BLaER1 treated with 17β-estradiol and CSF1 and Interleukin-3, amounts not matched to agents 10 nM and 100 nM (cell line): ENCODE measurements at regions not wholly inside any gene's neighbourhood (a gene's known extent, or its start where the extent isn't known, plus 50 kb on each side); places are given as distances from the start of the nearest gene placed in this dataset.
A peak's percentile ranks its signal among the peaks of the same experiment; 100 is the strongest.
"Not testable (repeated sequence)": the region's sequence is repeated elsewhere in the genome, so short reads cannot be mapped to it uniquely, and the experiment has no call there.

Source experiments
- H3K27ac ChIP-seq, 11 experiments: shearing (Covaris generic); formaldehyde crosslinking; 2 replicates each; pipeline ENCODE4 v1.8.1; 2022
- H3K27me3 ChIP-seq, 11 experiments: shearing (Covaris generic); formaldehyde crosslinking; 2 replicates each; pipeline ENCODE4 v1.8.1; 2022
- H3K36me3 ChIP-seq, 11 experiments: shearing (Covaris generic); formaldehyde crosslinking; 2 replicates each; pipeline ENCODE4 v1.8.1; 2022
- H3K4me1 ChIP-seq, 10 experiments: shearing (Covaris generic); formaldehyde crosslinking; 2 replicates each; pipeline ENCODE4 v1.8.1; 2022
- H3K4me2 ChIP-seq, 11 experiments: shearing (Covaris generic); formaldehyde crosslinking; 2 replicates each; pipeline ENCODE4 v1.8.1; 2022
- H3K4me3 ChIP-seq, 10 experiments: shearing (Covaris generic); formaldehyde crosslinking; 2 replicates each; pipeline ENCODE4 v1.8.1; 2022
- H3K9ac ChIP-seq, 11 experiments: shearing (Covaris generic); formaldehyde crosslinking; 2 replicates each; pipeline ENCODE4 v1.8.1; 2022
- H3K9me3 ChIP-seq, 11 experiments: shearing (Covaris generic); formaldehyde crosslinking; replicated peaks in 1 of 11; 2 replicates each; pipeline ENCODE4 v1.8.1; 2022
- H4K20me1 ChIP-seq, 11 experiments: shearing (Covaris generic); formaldehyde crosslinking; 2 replicates each; pipeline ENCODE4 v1.8.1; 2022
- Cebpa-rat ChIP-seq, 11 experiments: shearing (Covaris generic); IDR thresholded peaks; 2 replicates each; pipeline ENCODE4 v1.8.1; 2022

- H3K27me3 ChIP-seq, result no peaks in the 10 kb centered on the region
- no peaks in the 10 kb centered on the region for H3K36me3 ChIP-seq
- H3K4me2 ChIP-seq, result no peak overlapping the region
- no peak overlapping the region for H3K9ac ChIP-seq
- H4K20me1 ChIP-seq, result no peaks in the 10 kb centered on the region
- no peak for TF ChIP-seq Cebpa-rat (IDR thresholded peaks at IDR 0.05)
- peaks cover 32 to 57% (median 41%) of the 10 kb centered on the region in 11 experiments for H3K9me3 ChIP-seq
- peaks cover 0 to 6% (median 0%) of the 10 kb centered on the region in 10 experiments; a peak in 2 of 20 replicates for H3K4me1 ChIP-seq
- no peak overlapping the region for H3K27ac ChIP-seq
- H3K4me3 ChIP-seq, result no peak overlapping the region
Measured at GRCh38 chr6:27605401-27606342, 132.8 kb upstream of the ZNF184 start.

GRCh38 chr6:27604986-27605385 is 132.1 kb upstream of the ZNF184 start:
- Histone ChIP-seq H3K4me2 (no peak overlapping the region), H3K9ac (no peak overlapping the region)

DNA sequence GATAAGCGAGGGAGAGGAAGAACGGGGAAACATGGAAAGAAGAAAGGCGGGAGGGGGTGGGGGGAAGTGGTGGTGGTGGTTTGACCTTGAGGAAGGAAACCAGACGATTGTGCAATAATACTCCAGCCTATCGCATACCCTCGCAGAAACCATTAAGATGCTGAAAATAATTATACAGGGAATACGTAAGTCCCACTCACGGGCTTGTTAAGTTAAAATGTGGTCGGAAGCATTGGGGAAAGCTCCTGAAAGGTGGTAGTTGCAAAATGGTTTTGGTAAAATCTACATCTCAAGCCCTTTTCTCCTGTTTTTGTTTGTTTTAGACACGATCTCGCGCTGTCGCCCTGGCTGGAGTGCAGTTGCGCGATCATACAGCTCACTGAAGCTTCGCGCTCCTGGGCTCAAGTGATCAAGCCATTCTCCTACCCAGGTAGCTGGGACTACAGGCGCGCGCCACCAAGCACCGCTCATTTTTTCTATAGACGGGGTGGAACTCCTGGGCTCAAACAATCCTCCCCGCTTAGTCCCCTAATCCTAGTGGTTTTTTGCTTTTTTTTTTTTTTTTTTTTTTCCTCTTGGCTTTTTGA is 128.9 kb upstream of the ZNF184 start:
- no peak overlapping the region for H3K27ac ChIP-seq
- H3K9ac ChIP-seq, result no peak overlapping the region
- H3K4me1 ChIP-seq, result peaks cover 0 to 6% (median 0%) of the 10 kb centered on the region in 10 experiments; a peak in 2 of 20 replicates
- H3K4me2 ChIP-seq, result peak overlapping the region in 3 of 11 experiments; percentile 2 to 16 (median 4); a peak in 3 of 22 replicates
- H3K27me3 ChIP-seq, result no peaks in the 10 kb centered on the region
- H3K4me3 ChIP-seq, result no peak overlapping the region; a peak in 1 of 20 replicates
- H3K36me3 ChIP-seq, result no peaks in the 10 kb centered on the region
- H4K20me1 ChIP-seq, result no peaks in the 10 kb centered on the region
- peak in 8 of 11 experiments; percentile 20 to 69 (median 42); a peak in 8 of 22 replicates for TF ChIP-seq Cebpa-rat (IDR thresholded peaks at IDR 0.05)
- H3K9me3 ChIP-seq, result peaks cover 32 to 62% (median 41%) of the 10 kb centered on the region in 11 experiments

More at GRCh38 chr6:27604986-27605385, 132.1 kb upstream of the ZNF184 start:
- Histone ChIP-seq H3K9me3 (peaks cover 32 to 63% (median 41%) of the 10 kb centered on the region in 11 experiments), H3K27ac (no peak overlapping the region), H3K4me3 (no peak overlapping the region), H4K20me1 (no peaks in the 10 kb centered on the region), H3K4me1 (peaks cover 0 to 6% (median 0%) of the 10 kb centered on the region in 10 experiments; a peak in 2 of 20 replicates), H3K36me3 (no peaks in the 10 kb centered on the region), H3K27me3 (no peaks in the 10 kb centered on the region)
- no peak for TF ChIP-seq Cebpa-rat (IDR thresholded peaks at IDR 0.05)

DNA sequence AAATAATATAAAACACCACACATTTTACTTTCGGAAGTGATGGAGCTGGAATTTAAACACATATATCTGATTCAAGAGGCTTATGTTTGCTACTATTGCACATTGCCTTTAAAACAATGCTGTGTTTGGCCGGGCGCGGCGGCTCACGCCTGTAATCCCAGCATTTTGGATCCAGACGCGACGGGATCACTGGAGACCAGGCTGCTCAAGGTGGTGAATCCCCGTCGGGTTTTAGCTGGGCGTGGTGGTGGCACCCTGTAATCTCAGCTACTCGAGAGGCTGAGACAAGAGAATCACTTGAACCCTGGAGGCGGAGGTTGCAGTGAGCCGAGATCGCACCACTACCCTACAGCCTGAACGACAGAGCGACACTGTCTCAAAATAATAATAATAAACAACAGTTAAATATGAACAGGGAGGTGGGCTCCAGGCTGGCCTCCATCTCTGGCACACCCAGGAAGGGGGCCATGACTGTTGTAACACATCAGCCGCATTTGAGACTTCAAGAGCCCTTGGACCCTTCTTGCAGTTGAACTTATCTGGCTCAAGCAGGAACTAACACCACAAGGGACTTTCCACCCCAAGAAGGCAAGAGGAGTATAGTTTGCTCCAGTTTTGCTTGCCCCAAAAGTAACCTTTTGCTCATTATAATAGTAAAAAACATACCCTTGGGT is 127.1 kb upstream of the ZNF184 start:
- H3K9ac ChIP-seq, result no peak overlapping the region
- H3K4me3 ChIP-seq, result no peak overlapping the region
- TF ChIP-seq Cebpa-rat (IDR thresholded peaks at IDR 0.05), result no peak
- no peak overlapping the region for H3K4me2 ChIP-seq
- no peaks in the 10 kb centered on the region for H3K36me3 ChIP-seq
- no peaks in the 10 kb centered on the region for H4K20me1 ChIP-seq
- no peaks in the 10 kb centered on the region for H3K27me3 ChIP-seq
- H3K27ac ChIP-seq, result no peak overlapping the region
- peaks cover 0 to 6% (median 0%) of the 10 kb centered on the region in 10 experiments; a peak in 2 of 20 replicates for H3K4me1 ChIP-seq
- H3K9me3 ChIP-seq, result peaks cover 21 to 45% (median 27%) of the 10 kb centered on the region in 11 experiments

DNA sequence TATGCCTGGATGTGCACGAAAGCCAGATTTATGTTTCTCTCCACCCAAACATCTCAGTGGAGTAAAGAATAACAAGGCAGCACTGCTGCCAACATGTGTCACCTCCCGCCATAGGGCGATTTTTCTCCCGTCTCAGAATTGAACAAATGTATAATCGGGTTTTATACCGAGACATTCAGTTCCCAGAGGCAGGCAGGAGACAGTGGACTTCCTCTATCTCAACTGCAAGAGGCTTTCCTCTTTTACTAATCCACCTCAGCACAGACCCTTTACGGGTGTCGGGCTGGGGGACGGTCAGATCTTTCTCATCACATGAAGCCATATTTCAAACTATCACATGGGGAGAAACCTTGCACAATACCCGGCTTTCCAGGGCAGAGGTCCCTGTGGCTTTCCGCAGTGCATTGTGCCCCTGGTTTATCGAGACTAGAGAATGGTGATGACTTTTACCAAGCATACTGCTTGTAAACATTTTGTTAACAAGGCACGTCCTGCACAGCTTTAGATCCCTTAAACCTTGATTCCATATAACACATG is 124.2 kb upstream of the ZNF184 start:
- H3K27ac ChIP-seq, H3K4me2 ChIP-seq, H3K4me3 ChIP-seq, H3K4me1 ChIP-seq, H4K20me1 ChIP-seq, H3K9ac ChIP-seq, H3K36me3 ChIP-seq: not testable (repeated sequence)
- peaks cover 5 to 29% (median 13%) of the 10 kb centered on the region in 11 experiments for H3K9me3 ChIP-seq
- H3K27me3 ChIP-seq, result peaks cover 6 to 23% (median 16%) of the 10 kb centered on the region in 11 experiments; a peak in 18 of 22 replicates

GRCh38 chr6:27593861-27594260 is 121.0 kb upstream of the ZNF184 start:
- no peak overlapping the region for H3K4me2 ChIP-seq
- H3K4me3 ChIP-seq, result no peak overlapping the region
- no peak overlapping the region for H3K27ac ChIP-seq
- no peak for TF ChIP-seq Cebpa-rat (IDR thresholded peaks at IDR 0.05)
- no peaks in the 10 kb centered on the region for H4K20me1 ChIP-seq
- H3K27me3 ChIP-seq, result peaks cover 6 to 30% (median 23%) of the 10 kb centered on the region in 11 experiments; a peak in 19 of 22 replicates
- H3K9ac ChIP-seq, result no peak overlapping the region
- no peaks in the 10 kb centered on the region for H3K4me1 ChIP-seq
- H3K9me3 ChIP-seq, result peaks cover 0 to 15% (median 0%) of the 10 kb centered on the region in 11 experiments; a peak in 5 of 22 replicates
- H3K36me3 ChIP-seq, result no peaks in the 10 kb centered on the region

- H3K4me2 ChIP-seq, result no peak overlapping the region
- no peaks in the 10 kb centered on the region for H3K4me1 ChIP-seq
- no peak for TF ChIP-seq Cebpa-rat (IDR thresholded peaks at IDR 0.05)
- no peak overlapping the region for H3K27ac ChIP-seq
- H3K27me3 ChIP-seq, result peaks cover 6 to 30% (median 23%) of the 10 kb centered on the region in 11 experiments; a peak in 19 of 22 replicates
- H4K20me1 ChIP-seq, result no peaks in the 10 kb centered on the region
- no peaks in the 10 kb centered on the region for H3K36me3 ChIP-seq
- peaks cover 0 to 15% (median 0%) of the 10 kb centered on the region in 11 experiments; a peak in 5 of 22 replicates for H3K9me3 ChIP-seq
- no peak overlapping the region for H3K4me3 ChIP-seq
- H3K9ac ChIP-seq, result no peak overlapping the region
Measured at GRCh38 chr6:27593200-27593818, 120.4 kb upstream of the ZNF184 start.

- Histone ChIP-seq H3K4me3 (no peak overlapping the region), H3K9me3 (peaks cover 0 to 15% (median 0%) of the 10 kb centered on the region in 11 experiments; a peak in 5 of 22 replicates), H3K4me1 (no peaks in the 10 kb centered on the region), H3K27ac (no peak overlapping the region), H3K36me3 (no peaks in the 10 kb centered on the region), H4K20me1 (no peaks in the 10 kb centered on the region), H3K4me2 (no peak overlapping the region), H3K9ac (no peak overlapping the region), H3K27me3 (peaks cover 6 to 30% (median 23%) of the 10 kb centered on the region in 11 experiments; a peak in 19 of 22 replicates)
- no peak for TF ChIP-seq Cebpa-rat (IDR thresholded peaks at IDR 0.05)
Measured at GRCh38 chr6:27592481-27593199, 119.7 kb upstream of the ZNF184 start.
